ENCODE measurements at regions not wholly inside any gene's neighbourhood (a gene's known extent, or its start where the extent isn't known, plus 50 kb on each side); places are given as distances from the start of the nearest gene placed in this dataset.

- no peaks in the 10 kb centered on the region for H3K36me3 ChIP-seq (ENCODE audit: control insufficient read depth, low read length)
- no peak overlapping the region for H3K4me2 ChIP-seq (ENCODE audit: low read length)
- no peaks in the 10 kb centered on the region for H3F3A ChIP-seq (ENCODE audit: control insufficient read depth, insufficient read depth)
- no peaks in the 10 kb centered on the region for H3K27me3 ChIP-seq (ENCODE audit: control insufficient read depth, low read length)
- H3K9me3 ChIP-seq (ENCODE audit: control insufficient read depth, insufficient read depth, low read length): no peaks in the 10 kb centered on the region
- H3K79me2 ChIP-seq (ENCODE audit: control insufficient read depth, low read length): no peaks in the 10 kb centered on the region
- no peaks in the 10 kb centered on the region for H3K4me1 ChIP-seq (ENCODE audit: control insufficient read depth, low read length)
- no peak overlapping the region for H3K4me3 ChIP-seq (ENCODE audit: low read length)
- no peak overlapping the region for H3K27ac ChIP-seq (ENCODE audit: low read depth, low read length)
- TF ChIP-seq EZH2phosphoT487 (IDR thresholded peaks at IDR 0.05; ENCODE audit: borderline replicate concordance, low read length): no peak
- no peak for TF ChIP-seq CTCF (IDR thresholded peaks at IDR 0.05; ENCODE audit: low read depth, low read length, poor library complexity, severe bottlenecking)
- no peaks in the 10 kb centered on the region for H4K20me1 ChIP-seq (ENCODE audit: control insufficient read depth, insufficient read depth, low read depth, low read length)
- no peaks in the 10 kb centered on the region for H3K9me2 ChIP-seq (replicated peaks; ENCODE audit: control insufficient read depth, low read length)
Observed at GRCh38 chr2:133760376-133760775, 192.1 kb upstream of the NCKAP5 start.

DNA sequence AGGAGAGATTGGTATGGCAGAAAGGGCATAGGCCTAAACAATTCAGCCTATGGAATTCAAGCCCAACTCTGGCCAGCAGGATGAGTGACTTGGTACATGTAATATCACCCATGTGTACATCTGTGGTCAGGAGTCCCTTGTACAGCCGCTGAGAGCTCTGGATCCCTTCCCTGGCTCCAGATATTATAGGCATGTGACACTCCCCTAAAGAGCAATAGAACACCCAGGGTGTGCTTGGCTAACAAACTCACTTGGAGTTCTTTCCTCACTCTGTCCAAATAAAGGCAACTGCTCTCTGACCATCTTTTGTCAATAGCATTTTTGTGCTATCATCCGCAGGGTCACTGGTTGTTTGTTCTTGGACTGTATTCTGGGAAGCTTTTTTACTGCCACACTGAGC, 197.4 kb upstream of the NCKAP5 start:
- TF ChIP-seq CTCF (IDR thresholded peaks at IDR 0.05; ENCODE audit: low read depth, low read length, poor library complexity, severe bottlenecking): no peak
- TF ChIP-seq EZH2phosphoT487 (IDR thresholded peaks at IDR 0.05; ENCODE audit: borderline replicate concordance, low read length): no peak
- Histone ChIP-seq H3K4me1 (ENCODE audit: control insufficient read depth, low read length) (no peaks in the 10 kb centered on the region), H3F3A (ENCODE audit: control insufficient read depth, insufficient read depth) (no peaks in the 10 kb centered on the region), H4K20me1 (ENCODE audit: control insufficient read depth, insufficient read depth, low read depth, low read length) (no peaks in the 10 kb centered on the region), H3K27me3 (ENCODE audit: control insufficient read depth, low read length) (no peaks in the 10 kb centered on the region), H3K79me2 (ENCODE audit: control insufficient read depth, low read length) (no peaks in the 10 kb centered on the region), H3K9me3 (ENCODE audit: control insufficient read depth, insufficient read depth, low read length) (no peaks in the 10 kb centered on the region), H3K9me2 (replicated peaks; ENCODE audit: control insufficient read depth, low read length) (no peaks in the 10 kb centered on the region), H3K4me3 (ENCODE audit: low read length) (no peak overlapping the region), H3K36me3 (ENCODE audit: control insufficient read depth, low read length) (no peaks in the 10 kb centered on the region), H3K27ac (ENCODE audit: low read depth, low read length) (no peak overlapping the region), H3K4me2 (ENCODE audit: low read length) (no peak overlapping the region)

- Histone ChIP-seq H4K20me1 (ENCODE audit: control insufficient read depth, insufficient read depth, low read depth, low read length) (no peaks in the 10 kb centered on the region), H3K4me3 (ENCODE audit: low read length) (no peak overlapping the region), H3K9me2 (replicated peaks; ENCODE audit: control insufficient read depth, low read length) (no peaks in the 10 kb centered on the region), H3K79me2 (ENCODE audit: control insufficient read depth, low read length) (no peaks in the 10 kb centered on the region), H3K27ac (ENCODE audit: low read depth, low read length) (no peak overlapping the region), H3K4me2 (ENCODE audit: low read length) (no peak overlapping the region), H3K9me3 (ENCODE audit: control insufficient read depth, insufficient read depth, low read length) (no peaks in the 10 kb centered on the region), H3F3A (ENCODE audit: control insufficient read depth, insufficient read depth) (no peaks in the 10 kb centered on the region), H3K27me3 (ENCODE audit: control insufficient read depth, low read length) (no peaks in the 10 kb centered on the region; the same call in 1 of the 2 replicates), H3K4me1 (ENCODE audit: control insufficient read depth, low read length) (no peaks in the 10 kb centered on the region), H3K36me3 (ENCODE audit: control insufficient read depth, low read length) (no peaks in the 10 kb centered on the region)
- TF ChIP-seq EZH2phosphoT487 (IDR thresholded peaks at IDR 0.05; ENCODE audit: borderline replicate concordance, low read length): no peak
- no peak for TF ChIP-seq CTCF (IDR thresholded peaks at IDR 0.05; ENCODE audit: low read depth, low read length, poor library complexity, severe bottlenecking)
Observed at GRCh38 chr2:133766164-133766832, 198.0 kb upstream of the NCKAP5 start.

Measured in DOHH2 (cell line).